ENCODE measurements at regions not wholly inside any gene's neighbourhood (a gene's known extent, or its start where the extent isn't known, plus 50 kb on each side); places are given as distances from the start of the nearest gene placed in this dataset.

DNA sequence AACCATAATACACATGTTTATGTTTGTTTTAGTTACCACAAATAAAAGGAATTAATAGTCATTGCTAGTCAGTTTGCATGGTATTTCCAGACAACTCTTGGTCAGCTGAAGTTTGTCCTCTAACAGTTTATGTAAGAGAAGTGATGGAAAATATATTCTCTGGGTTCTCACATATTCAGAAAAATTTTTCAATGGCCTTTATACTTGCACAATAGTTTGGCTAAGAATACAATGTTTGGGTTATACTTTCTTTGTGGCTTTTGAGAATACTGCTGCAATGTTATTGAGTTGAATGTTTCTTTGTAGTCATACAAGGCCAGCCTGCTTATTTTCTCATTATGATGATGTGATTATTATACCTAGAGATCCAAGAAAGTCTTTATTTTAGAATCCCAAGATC lies 133.9 kb downstream of the RAP2B start:
- Histone ChIP-seq H3K9me3 (ENCODE audit: low read depth) (no peaks in the 10 kb centered on the region), H3K27me3 (no peaks in the 10 kb centered on the region), H3K27ac (no peak overlapping the region), H3K4me2 (no peak overlapping the region), H3K4me3 (no peak overlapping the region), H3K79me2 (no peaks in the 10 kb centered on the region), H4K20me1 (ENCODE audit: insufficient read depth, poor library complexity, severe bottlenecking) (no peaks in the 10 kb centered on the region), H3K4me1 (ENCODE audit: insufficient read depth) (no peaks in the 10 kb centered on the region), H3K9me2 (replicated peaks; ENCODE audit: insufficient read depth) (no peaks in the 10 kb centered on the region), H2AFZ (no peak overlapping the region), H3K36me3 (replicated peaks; ENCODE audit: insufficient read depth, low read depth) (no peaks in the 10 kb centered on the region)
- TF ChIP-seq EZH2 (IDR thresholded peaks at IDR 0.05; ENCODE audit: borderline replicate concordance) = no peak
- TF ChIP-seq CTCF (IDR thresholded peaks at IDR 0.05; ENCODE audit: poor library complexity) = no peak
- no peak for TF ChIP-seq EZH2phosphoT487 (IDR thresholded peaks at IDR 0.05; ENCODE audit: low read depth, severe bottlenecking, unreplicated experiment)
- DNase-seq (ENCODE audit: low spot score) = no peak

GRCh38 chr3:153305189-153305588 lies 143.2 kb downstream of the RAP2B start:
- Histone ChIP-seq H3K27me3 (no peaks in the 10 kb centered on the region), H3K36me3 (replicated peaks; ENCODE audit: insufficient read depth, low read depth) (no peaks in the 10 kb centered on the region), H4K20me1 (ENCODE audit: insufficient read depth, poor library complexity, severe bottlenecking) (no peaks in the 10 kb centered on the region), H3K4me2 (no peak overlapping the region), H3K9me2 (replicated peaks; ENCODE audit: insufficient read depth) (no peaks in the 10 kb centered on the region), H3K27ac (no peak overlapping the region), H3K4me3 (no peak overlapping the region), H2AFZ (no peak overlapping the region), H3K9me3 (ENCODE audit: low read depth) (no peaks in the 10 kb centered on the region), H3K4me1 (ENCODE audit: insufficient read depth) (no peaks in the 10 kb centered on the region), H3K79me2 (no peaks in the 10 kb centered on the region)
- TF ChIP-seq EZH2phosphoT487 (IDR thresholded peaks at IDR 0.05; ENCODE audit: low read depth, severe bottlenecking, unreplicated experiment) = no peak
- TF ChIP-seq CTCF (IDR thresholded peaks at IDR 0.05; ENCODE audit: poor library complexity) = no peak
- TF ChIP-seq EZH2 (IDR thresholded peaks at IDR 0.05; ENCODE audit: borderline replicate concordance) = no peak
- 40% methylated on average over 2 of the region's 2 CpGs for WGBS (ENCODE audit: low lambda C conversion rate, missing lambda C conversion rate)
- peak; percentile 24 for DNase-seq (ENCODE audit: low spot score)

- no peak overlapping the region for H2AFZ ChIP-seq
- no peaks in the 10 kb centered on the region for H3K9me3 ChIP-seq (ENCODE audit: low read depth)
- DNase-seq (ENCODE audit: low spot score) = no peak
- H3K4me1 ChIP-seq (ENCODE audit: insufficient read depth) = peaks cover 4% of the 10 kb centered on the region
- H3K79me2 ChIP-seq = no peaks in the 10 kb centered on the region
- no peak overlapping the region for H3K4me3 ChIP-seq
- WGBS (ENCODE audit: low lambda C conversion rate, missing lambda C conversion rate) = 55% methylated on average over 1 of the region's 1 CpG
- H3K27ac ChIP-seq = no peak overlapping the region
- H3K4me2 ChIP-seq = no peak overlapping the region
- H4K20me1 ChIP-seq (ENCODE audit: insufficient read depth, poor library complexity, severe bottlenecking) = no peaks in the 10 kb centered on the region
- no peak for TF ChIP-seq CTCF (IDR thresholded peaks at IDR 0.05; ENCODE audit: poor library complexity)
- no peak for TF ChIP-seq EZH2phosphoT487 (IDR thresholded peaks at IDR 0.05; ENCODE audit: low read depth, severe bottlenecking, unreplicated experiment)
- no peak for TF ChIP-seq EZH2 (IDR thresholded peaks at IDR 0.05; ENCODE audit: borderline replicate concordance)
- no peaks in the 10 kb centered on the region for H3K36me3 ChIP-seq (replicated peaks; ENCODE audit: insufficient read depth, low read depth)
- no peaks in the 10 kb centered on the region for H3K9me2 ChIP-seq (replicated peaks; ENCODE audit: insufficient read depth)
- H3K27me3 ChIP-seq = no peaks in the 10 kb centered on the region
These were observed 149.5 kb downstream of the RAP2B start for GRCh38 chr3:153311541-153311940.
